DMS 273 (cell line): ENCODE measurements at regions not wholly inside any gene's neighbourhood (a gene's known extent, or its start where the extent isn't known, plus 50 kb on each side); places are given as distances from the start of the nearest gene placed in this dataset.
A peak's percentile ranks its signal among the peaks of the same experiment; 100 is the strongest.
"Not testable (repeated sequence)": the region's sequence is repeated elsewhere in the genome, so short reads cannot be mapped to it uniquely, and the experiment has no call there.

Source experiments
- DNase-seq: peaks from one replicate; lab custom pipeline; 2025; ENCODE audit not compliant: unreplicated experiment; lab: John Stamatoyannopoulos, UW

DNA sequence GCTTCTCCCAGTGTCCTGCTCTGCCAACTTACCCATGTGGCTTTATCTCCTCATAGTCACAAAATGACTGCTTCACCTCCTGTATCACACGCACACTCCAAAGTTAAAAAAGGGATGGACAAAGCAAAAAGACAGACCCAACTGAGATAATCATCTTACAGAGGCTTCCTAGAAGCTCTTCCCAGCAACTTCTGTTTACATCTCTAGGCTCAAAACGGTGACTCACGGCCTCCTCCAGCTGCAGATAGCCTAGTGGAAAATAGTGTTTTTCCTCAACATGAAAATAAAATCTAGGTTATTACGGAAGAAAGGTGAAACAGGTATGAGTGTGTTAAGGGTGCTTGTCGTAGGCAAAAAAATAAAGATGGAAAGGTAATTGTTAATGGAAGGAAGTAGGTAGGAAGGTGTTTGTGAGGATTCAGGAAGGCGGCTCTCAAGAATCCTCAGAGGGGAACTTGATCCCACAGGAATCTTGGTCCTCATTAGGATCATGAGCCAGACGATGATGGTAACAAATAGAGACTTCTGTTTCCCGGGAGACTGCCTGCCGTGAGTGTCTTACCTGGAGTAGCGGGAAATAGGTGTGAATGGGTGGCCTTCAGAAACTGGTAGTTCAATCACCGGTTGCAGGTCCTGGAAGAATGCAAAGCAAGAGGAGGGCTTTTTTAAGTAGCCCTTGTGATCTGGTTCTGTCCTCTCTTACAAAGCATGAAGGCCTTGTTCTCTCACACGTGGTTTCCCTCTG lies 487.5 kb upstream of the TMEM132C start:
- DNase-seq: no peak

DNA sequence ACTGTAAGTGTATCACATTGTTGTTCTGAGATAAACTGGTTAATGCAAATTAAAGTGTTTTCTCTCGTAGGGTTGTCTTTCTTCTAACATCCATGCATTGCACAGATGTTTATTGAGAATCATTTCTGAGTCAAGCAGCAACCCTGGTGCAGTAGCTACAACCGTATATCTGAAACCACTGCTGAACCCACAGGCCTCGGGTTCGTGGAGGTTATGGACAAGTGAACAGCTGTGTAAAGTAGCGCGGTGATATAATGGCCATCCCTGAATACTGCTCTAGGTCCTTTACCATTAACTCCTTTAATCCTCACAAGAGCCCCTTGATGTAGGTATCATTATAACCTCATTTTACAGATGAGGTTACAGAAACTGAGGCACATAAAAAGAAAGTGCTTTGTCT lies 486.1 kb upstream of the TMEM132C start:
- DNase-seq: no peak

DNA sequence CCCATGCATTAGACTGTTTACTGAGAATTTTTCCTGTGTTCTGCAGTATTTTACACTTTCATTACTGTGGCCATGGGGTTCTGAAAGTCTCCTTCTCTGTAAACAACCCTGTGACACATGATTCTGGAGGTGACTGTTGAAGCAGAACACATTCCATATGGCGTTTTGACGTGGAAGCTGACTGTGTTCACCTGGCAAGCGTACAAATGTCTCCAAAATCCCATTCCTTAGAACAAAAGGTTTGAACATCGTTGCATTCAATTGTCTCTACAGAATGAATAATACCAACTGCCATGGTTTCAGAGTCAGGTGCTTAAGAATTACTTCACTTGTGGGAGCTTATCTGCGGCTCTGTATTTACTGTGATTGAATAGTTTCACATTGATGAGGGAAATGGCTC lies 485.6 kb upstream of the TMEM132C start:
- DNase-seq: peak; percentile 52

DNA sequence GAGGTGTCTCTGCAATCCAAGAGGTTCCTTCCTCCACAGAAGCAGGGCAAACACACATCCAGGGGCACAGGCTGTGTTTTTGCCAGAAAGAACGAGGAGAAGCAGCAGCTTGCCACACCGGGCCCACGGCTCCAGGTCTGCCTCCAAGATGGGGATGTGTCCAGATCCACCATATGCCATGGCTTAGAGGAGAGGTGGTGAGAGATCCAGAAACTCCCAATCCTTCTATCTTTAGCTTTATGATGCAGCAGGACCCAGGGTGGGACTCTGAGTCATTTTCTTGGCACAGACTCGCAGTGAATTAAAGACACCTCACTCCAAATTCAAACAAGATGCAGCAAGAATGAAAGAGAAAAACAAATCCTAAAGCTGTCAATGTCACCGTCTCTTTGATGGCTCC lies 481.4 kb upstream of the TMEM132C start:
- peak; percentile 78 for DNase-seq

- no peak for DNase-seq
Observed at GRCh38 chr12:127785986-127786590, 480.9 kb upstream of the TMEM132C start.

DNA sequence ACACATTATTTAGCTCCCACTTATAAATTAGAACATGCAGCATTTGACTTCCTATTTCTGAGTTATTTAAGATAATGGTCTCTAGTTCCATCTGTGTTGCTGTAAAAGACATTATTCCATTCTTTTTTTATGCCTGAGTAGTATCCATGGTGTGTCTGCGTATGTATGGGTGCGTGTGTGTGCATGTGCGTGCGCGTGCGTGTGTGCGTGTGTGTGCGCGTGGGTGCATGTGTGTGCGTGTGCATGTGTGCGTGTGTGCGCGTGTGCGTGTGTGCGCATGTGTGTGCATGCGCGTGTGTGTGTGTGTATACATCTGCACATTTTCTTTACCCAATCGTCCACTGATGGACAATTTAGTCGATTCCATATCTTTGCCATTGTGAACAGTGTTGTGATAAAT lies 479.4 kb upstream of the TMEM132C start:
- DNase-seq: no peak

DNA sequence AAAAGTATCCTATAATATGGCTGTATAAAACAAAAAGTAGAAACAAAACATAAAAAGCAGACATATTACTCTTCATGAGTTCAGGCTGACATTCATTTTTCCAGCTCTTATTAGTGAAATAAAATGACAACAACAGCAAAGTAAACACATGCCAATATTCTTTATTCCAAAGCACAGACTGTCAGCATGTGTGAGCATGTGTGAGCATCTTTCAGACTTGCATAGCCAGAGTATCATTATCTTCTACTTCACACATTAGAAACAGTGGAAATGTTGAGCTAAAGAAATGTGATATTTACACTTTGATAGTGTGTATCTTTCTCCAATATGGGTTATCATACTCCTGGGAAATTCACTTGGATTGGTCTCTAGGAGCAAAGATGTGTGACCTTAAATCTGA lies 476.6 kb upstream of the TMEM132C start:
- DNase-seq: no peak

DNA sequence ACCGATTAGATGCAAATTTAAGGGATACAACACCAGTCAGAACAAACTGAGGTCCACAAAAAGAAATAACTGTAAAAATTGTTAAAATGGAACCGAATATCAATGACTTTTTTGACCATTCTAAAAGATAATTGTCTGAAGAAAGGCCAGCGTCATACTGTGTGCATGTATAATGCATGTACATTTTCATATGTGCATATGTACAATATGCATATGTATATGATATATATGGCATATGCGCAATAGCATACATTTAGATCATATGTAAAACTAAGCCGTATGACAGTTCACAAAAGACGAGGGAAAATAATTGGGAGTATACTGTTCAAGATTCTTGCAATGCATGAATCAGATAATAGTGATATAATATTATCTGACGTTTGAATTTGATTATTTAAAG lies 475.8 kb upstream of the TMEM132C start:
- no peak for DNase-seq

GRCh38 chr12:127797918-127798317 lies 469.1 kb upstream of the TMEM132C start:
- no peak for DNase-seq

- DNase-seq: peak; percentile 61
Observed at GRCh38 chr12:127802271-127802670, 464.7 kb upstream of the TMEM132C start.

DNA sequence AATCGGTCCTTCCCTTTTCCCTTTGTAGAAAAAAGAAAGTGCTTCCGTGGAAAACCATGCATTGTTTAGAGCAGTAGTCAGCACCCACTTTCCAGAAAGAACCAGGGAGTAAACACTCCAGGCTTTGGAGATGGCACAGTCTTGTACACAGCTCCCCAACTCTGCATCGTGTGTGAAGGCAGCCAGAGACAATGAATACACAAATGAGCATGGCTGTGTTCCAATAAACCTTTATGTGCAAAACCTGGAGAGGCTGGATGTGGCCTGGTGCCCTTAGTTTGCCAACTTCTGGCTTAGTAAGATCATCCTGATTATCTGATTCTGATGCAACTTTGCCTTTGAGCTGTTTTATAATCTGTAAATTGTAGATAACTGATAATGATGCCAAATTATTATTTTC lies 463.4 kb upstream of the TMEM132C start:
- DNase-seq: peak; percentile 62

DNA sequence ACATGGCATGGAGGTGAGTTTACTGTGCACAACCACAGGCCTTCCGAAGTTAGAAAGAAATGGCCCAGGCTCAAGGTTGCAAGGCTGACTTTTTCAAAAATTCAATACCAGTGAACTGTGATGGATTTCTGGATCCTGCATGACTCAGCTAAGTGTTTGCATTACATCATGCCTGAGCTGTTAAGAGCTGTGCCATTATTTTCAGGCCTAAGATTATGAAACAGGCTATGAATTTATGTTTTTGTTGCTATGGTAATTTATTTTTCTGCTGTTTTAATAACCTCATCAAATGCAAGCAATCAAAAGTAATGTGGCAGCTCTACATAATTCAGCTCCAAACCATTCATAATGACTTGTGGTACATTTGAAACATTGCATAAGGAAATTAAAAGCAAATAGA lies 457.7 kb upstream of the TMEM132C start:
- DNase-seq: peak; percentile 42

DNA sequence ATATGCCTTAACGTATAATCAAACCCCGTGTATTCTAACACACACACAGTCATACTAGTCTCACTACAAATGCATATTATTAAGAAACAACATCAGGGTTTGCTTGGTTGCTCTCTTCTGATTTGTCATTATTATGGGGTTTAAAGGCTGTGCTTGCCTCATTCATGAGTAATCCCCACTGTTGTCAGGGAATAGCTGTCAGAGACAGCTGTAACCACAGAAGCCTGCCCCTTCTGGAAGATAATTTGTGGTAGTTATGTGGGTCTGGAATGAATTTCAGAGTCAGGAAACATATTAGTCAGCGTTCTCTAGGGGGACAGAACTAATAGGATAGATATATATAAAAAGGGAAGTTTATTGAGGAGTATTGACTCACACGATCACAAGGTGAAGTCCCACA lies 456.9 kb upstream of the TMEM132C start:
- peak; percentile 57 for DNase-seq

DNA sequence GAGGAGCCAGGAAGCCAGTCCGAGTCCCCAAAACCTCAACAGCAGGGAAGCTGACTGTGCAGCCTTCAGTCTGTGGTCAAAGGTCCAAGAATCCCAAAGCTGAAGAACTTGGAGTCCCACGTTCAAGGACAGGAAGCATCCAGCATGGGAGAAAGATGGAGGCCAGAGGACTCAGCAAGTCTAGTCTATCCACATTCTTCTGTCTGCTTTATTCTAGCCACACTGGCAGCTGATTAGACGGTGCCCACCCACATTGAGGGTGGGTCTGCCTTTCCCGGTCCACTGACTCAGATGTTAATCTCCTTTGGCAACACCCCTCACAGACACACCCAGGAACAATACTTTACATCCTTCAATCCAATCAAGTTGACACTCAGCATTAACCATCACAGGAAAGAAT lies 456.5 kb upstream of the TMEM132C start:
- not testable (repeated sequence) for DNase-seq

GRCh38 chr12:127811988-127812387 lies 455.0 kb upstream of the TMEM132C start:
- peak; percentile 62 for DNase-seq

GRCh38 chr12:127813147-127813546 lies 453.8 kb upstream of the TMEM132C start:
- DNase-seq: no peak

- no peak for DNase-seq
Observed at GRCh38 chr12:127819056-127819455, 447.9 kb upstream of the TMEM132C start.

DNA sequence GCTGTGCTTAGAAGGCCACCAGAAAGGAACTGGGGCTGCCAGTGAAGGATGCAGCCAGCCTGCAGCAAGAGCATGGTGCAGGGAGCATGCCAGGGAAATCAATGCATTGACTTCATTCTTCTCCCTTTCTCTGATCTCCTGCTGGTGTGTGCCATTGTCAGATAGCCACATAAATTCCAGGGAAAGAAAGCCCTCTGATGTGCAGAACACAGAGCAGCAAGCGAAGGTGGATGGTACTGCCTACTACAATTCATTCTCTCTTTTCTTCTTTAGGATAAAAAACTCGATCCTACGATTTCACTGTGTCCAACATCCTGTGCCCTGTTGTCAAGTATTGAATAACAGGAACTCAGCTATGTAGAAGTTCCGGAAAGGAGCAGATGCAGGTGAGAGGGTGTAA lies 446.7 kb upstream of the TMEM132C start:
- no peak for DNase-seq

- DNase-seq: no peak
Observed at GRCh38 chr12:127820846-127821245, 446.1 kb upstream of the TMEM132C start.

DNA sequence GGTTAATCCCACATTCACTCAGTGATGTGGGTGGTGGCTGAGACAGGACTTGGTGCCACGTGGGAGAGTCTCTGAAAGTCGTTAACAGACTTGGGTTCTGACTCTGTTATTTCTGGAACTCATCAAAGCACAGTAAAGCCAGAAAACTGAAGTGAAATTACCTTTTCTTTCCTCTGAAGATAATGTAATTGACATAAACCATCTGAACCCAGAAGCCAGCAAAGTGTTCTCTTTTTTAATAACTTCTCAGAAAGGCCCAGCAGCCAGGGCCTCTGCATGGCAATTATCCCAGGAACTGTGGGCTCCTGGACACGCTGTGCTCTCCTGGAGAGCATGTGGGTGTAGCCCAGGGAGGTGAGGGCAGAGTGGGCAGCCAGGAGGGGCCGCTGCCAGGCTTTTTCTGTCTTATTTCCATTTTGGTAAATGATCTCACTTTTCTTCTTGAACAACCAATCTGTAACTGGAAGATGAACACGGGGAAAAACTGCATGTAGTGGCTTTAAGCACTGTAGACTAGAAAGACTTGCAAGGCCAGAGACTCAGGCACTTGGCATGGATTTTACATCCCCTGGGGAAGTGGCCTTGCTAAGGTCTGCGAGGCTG lies 444.1 kb upstream of the TMEM132C start:
- no peak for DNase-seq

DNA sequence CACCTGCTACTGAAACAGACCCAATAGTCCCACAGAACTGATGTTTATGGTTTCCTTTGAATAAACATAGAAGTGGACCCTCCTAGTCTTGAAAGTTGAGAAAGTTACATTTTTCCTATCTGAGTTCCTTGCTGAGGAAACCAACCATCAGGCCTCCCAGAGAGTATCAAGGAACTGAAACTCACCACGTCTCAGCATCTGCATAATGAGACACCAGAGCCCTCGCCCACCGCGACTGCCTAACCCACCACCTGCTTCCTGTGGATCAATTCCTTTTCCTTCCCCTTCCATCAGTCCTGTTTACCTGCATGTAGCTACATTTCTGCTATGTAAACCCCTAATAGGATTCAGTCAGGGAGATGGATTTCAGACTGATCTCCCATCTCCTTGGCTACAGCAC lies 443.2 kb upstream of the TMEM132C start:
- no peak for DNase-seq

- DNase-seq: no peak
Observed at GRCh38 chr12:127829281-127830064, 437.5 kb upstream of the TMEM132C start.
